ENCODE measurements at regions not wholly inside any gene's neighbourhood (a gene's known extent, or its start where the extent isn't known, plus 50 kb on each side); places are given as distances from the start of the nearest gene placed in this dataset.
A peak's percentile ranks its signal among the peaks of the same experiment; 100 is the strongest.

GRCh38 chr3:89043406-89043932, 64.0 kb upstream of the EPHA3 start:
- DNase-seq = peak; percentile 34

- no peak for DNase-seq
Observed at GRCh38 chr3:89046661-89047060, 60.8 kb upstream of the EPHA3 start.

- no peak for DNase-seq
Observed at GRCh38 chr3:89049119-89049518, 58.3 kb upstream of the EPHA3 start.

GRCh38 chr3:89052386-89052785, 55.0 kb upstream of the EPHA3 start:
- DNase-seq = no peak

- no peak for DNase-seq
Observed at GRCh38 chr3:89057398-89057797, 50.0 kb upstream of the EPHA3 start.
